Fibroblast of lung (primary cell): ENCODE measurements at regions not wholly inside any gene's neighbourhood (a gene's known extent, or its start where the extent isn't known, plus 50 kb on each side); places are given as distances from the start of the nearest gene placed in this dataset.

Experiments
- DNase-seq, 2 donors: peaks; one replicate each; pipeline versions ENCODE4 v3.0.0 to v3.0.0-alpha.2; 2010; ENCODE audit warnings: low read depth in 2 of 2
- H2AFZ ChIP-seq: 2 replicates; pipeline ENCODE4 v1.5.1; 2012; ENCODE audit warnings: low read length, control low read depth, inconsistent platforms
- H3K27ac ChIP-seq: 2 replicates; pipeline ENCODE4 v1.5.1; 2011; ENCODE audit warnings: low read length, control low read depth; ENCODE audit not compliant: insufficient read depth
- H3K27me3 ChIP-seq: 2 replicates; pipeline ENCODE4 v1.5.1; 2011; ENCODE audit warnings: mild to moderate bottlenecking, low read length; ENCODE audit not compliant: control insufficient read depth, insufficient read depth
- H3K36me3 ChIP-seq: 2 replicates; pipeline ENCODE4 v1.5.1; 2011; ENCODE audit warnings: low read length; ENCODE audit not compliant: control insufficient read depth, insufficient read depth
- H3K4me1 ChIP-seq: 2 replicates; pipeline ENCODE4 v1.5.1; 2011; ENCODE audit warnings: low read length; ENCODE audit not compliant: control insufficient read depth, insufficient read depth; ENCODE audit errors: extremely low read depth
- H3K4me2 ChIP-seq: 2 replicates; pipeline ENCODE4 v1.5.1; 2011; ENCODE audit warnings: low read length, control low read depth; ENCODE audit not compliant: insufficient read depth; ENCODE audit errors: extremely low read depth
- H3K4me3 ChIP-seq, 4 experiments: fragments of 200-600 bp in 1 of 4; sonication (generic) in 1 of 4; replicated peaks in 1 of 4; 2 replicates each; pipeline ENCODE4 v1.5.1; 2011 to 2016; ENCODE audit warnings: low read length in 4 of 4, low read depth in 3 of 4, mild to moderate bottlenecking in 3 of 4, control low read depth in 2 of 4, inconsistent platforms in 1 of 4, mixed read lengths in 1 of 4; ENCODE audit not compliant: insufficient read depth in 1 of 4; ENCODE audit errors: control extremely low read depth in 1 of 4
- H3K79me2 ChIP-seq: 2 replicates; pipeline ENCODE4 v1.5.1; 2012; ENCODE audit warnings: mild to moderate bottlenecking, low read length, inconsistent platforms; ENCODE audit not compliant: control insufficient read depth, insufficient read depth
- H3K9ac ChIP-seq: 2 replicates; pipeline ENCODE4 v1.5.1; 2011; ENCODE audit warnings: mild to moderate bottlenecking, low read length, control low read depth; ENCODE audit not compliant: insufficient read depth
- H3K9me3 ChIP-seq: 2 replicates; pipeline ENCODE4 v1.5.1; 2012; ENCODE audit warnings: low read depth, low read length; ENCODE audit not compliant: control insufficient read depth, insufficient read depth
- H4K20me1 ChIP-seq: 2 replicates; pipeline ENCODE4 v1.5.1; 2011; ENCODE audit warnings: low read length; ENCODE audit not compliant: control insufficient read depth, insufficient read depth; ENCODE audit errors: extremely low read depth
- CTCF ChIP-seq, 2 donors: IDR thresholded peaks in 1 of 2; conservative IDR thresholded peaks in 1 of 2; 1 replicate in 1 of 2; 2 replicates in 1 of 2; pipeline ENCODE4 v1.5.1; 2011 to 2012; ENCODE audit warnings: low read length in 2 of 2, control low read depth in 1 of 2, inconsistent platforms in 1 of 2, low read depth in 1 of 2, mild to moderate bottlenecking in 1 of 2
- EZH2 ChIP-seq: IDR thresholded peaks from 2 replicates; pipeline ENCODE4 v1.5.1; 2012; ENCODE audit warnings: low read length, control low read depth, mild to moderate bottlenecking; ENCODE audit errors: missing control alignments

- no peak overlapping the region for H3K4me3 ChIP-seq
- no peaks in the 10 kb centered on the region for H3K79me2 ChIP-seq
- TF ChIP-seq CTCF (conservative IDR thresholded peaks at IDR 0.05 in 1 of 2, IDR thresholded peaks at IDR 0.05 in 1 of 2; ENCODE audit: low read depth in 1 of 2, low read length in 2 of 2) (no peak), EZH2 (no peak)
- no peak overlapping the region for H3K4me2 ChIP-seq
- H3K4me1 ChIP-seq = no peaks in the 10 kb centered on the region
- no peaks in the 10 kb centered on the region for H3K36me3 ChIP-seq
- H2AFZ ChIP-seq = no peak overlapping the region
- no peaks in the 10 kb centered on the region for H4K20me1 ChIP-seq
- no peaks in the 10 kb centered on the region for H3K9me3 ChIP-seq
- no peak for DNase-seq
- H3K9ac ChIP-seq = no peak overlapping the region
- no peak overlapping the region for H3K27ac ChIP-seq
- no peaks in the 10 kb centered on the region for H3K27me3 ChIP-seq
Measured at GRCh38 chr3:76699846-76700245, 340.1 kb upstream of the ROBO2 start.

DNA sequence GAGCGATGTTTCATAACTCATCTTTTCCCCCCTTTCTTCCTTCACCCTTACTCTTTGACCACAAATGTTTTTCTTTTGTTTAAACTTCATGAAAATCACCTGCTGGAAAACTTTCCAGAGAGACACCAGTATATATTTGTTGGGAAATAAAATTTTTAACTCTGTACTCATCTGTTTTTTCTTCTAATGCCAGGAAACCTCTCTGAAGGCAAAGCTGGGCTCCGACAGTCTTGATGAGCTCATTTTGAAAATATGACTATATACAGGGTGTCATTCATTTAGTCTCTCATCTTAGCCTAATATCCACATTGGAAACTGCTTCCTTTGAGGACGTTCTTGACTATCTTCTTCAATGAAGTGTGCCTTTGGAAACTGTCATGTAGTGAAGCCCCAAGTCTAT lies 339.6 kb upstream of the ROBO2 start:
- Histone ChIP-seq H3K9ac (no peak overlapping the region), H3K36me3 (no peaks in the 10 kb centered on the region), H3K4me3 (no peak overlapping the region), H3K79me2 (no peaks in the 10 kb centered on the region), H3K4me2 (no peak overlapping the region), H3K9me3 (no peaks in the 10 kb centered on the region), H2AFZ (no peak overlapping the region), H3K27ac (no peak overlapping the region), H3K27me3 (no peaks in the 10 kb centered on the region), H3K4me1 (no peaks in the 10 kb centered on the region), H4K20me1 (no peaks in the 10 kb centered on the region)
- peak in 1 of 2 donors; percentile 5 for DNase-seq
- TF ChIP-seq EZH2 (no peak), CTCF (conservative IDR thresholded peaks at IDR 0.05 in 1 of 2, IDR thresholded peaks at IDR 0.05 in 1 of 2; ENCODE audit: low read depth in 1 of 2, low read length in 2 of 2) (no peak)

GRCh38 chr3:76702676-76703075 lies 337.2 kb upstream of the ROBO2 start:
- Histone ChIP-seq H3K4me3 (no peak overlapping the region), H3K4me1 (no peaks in the 10 kb centered on the region), H3K27ac (no peak overlapping the region), H3K27me3 (no peaks in the 10 kb centered on the region), H3K9ac (no peak overlapping the region), H4K20me1 (no peaks in the 10 kb centered on the region), H3K9me3 (no peaks in the 10 kb centered on the region), H3K36me3 (no peaks in the 10 kb centered on the region), H2AFZ (no peak overlapping the region), H3K79me2 (no peaks in the 10 kb centered on the region), H3K4me2 (no peak overlapping the region)
- no peak for DNase-seq
- no peak for TF ChIP-seq EZH2
